GM18868 (cell line): ENCODE measurements at regions not wholly inside any gene's neighbourhood (a gene's known extent, or its start where the extent isn't known, plus 50 kb on each side); places are given as distances from the start of the nearest gene placed in this dataset.

Source experiments
- ATAC-seq: cut with Tn5 transposase; IDR thresholded peaks from one replicate; pipeline ENCODE4 v1.9.1; 2021; ENCODE audit warnings: mild to moderate bottlenecking, moderate library complexity; ENCODE audit not compliant: unreplicated experiment

GRCh38 chr12:103178366-103179080 lies 221.0 kb downstream of the ASCL1 start:
- ATAC-seq: no peak

- ATAC-seq: peak; percentile 98
Observed at GRCh38 chr12:103181366-103182152, 224.1 kb downstream of the ASCL1 start.

GRCh38 chr12:103182299-103182698 lies 224.8 kb downstream of the ASCL1 start:
- no peak for ATAC-seq

- no peak for ATAC-seq
Observed at GRCh38 chr12:103196467-103196866, 239.0 kb downstream of the ASCL1 start.

GRCh38 chr12:103197725-103198388 lies 240.4 kb downstream of the ASCL1 start:
- no peak for ATAC-seq

GRCh38 chr12:103198499-103198898 lies 241.0 kb downstream of the ASCL1 start:
- no peak for ATAC-seq

- no peak for ATAC-seq
Observed at GRCh38 chr12:103205906-103206305, 248.4 kb downstream of the ASCL1 start.

GRCh38 chr12:103207936-103208335 lies 250.5 kb downstream of the ASCL1 start:
- ATAC-seq: no peak

GRCh38 chr12:103241184-103241583 lies 254.6 kb downstream of the C12orf42 start:
- ATAC-seq: no peak

- ATAC-seq: no peak
Observed at GRCh38 chr12:103244596-103244995, 251.2 kb downstream of the C12orf42 start.

GRCh38 chr12:103247531-103247930 lies 248.2 kb downstream of the C12orf42 start:
- no peak for ATAC-seq

GRCh38 chr12:103249607-103250006 lies 246.2 kb downstream of the C12orf42 start:
- ATAC-seq: no peak

GRCh38 chr12:103250487-103250886 lies 245.3 kb downstream of the C12orf42 start:
- ATAC-seq: no peak
